ENCODE measurements at regions not wholly inside any gene's neighbourhood (a gene's known extent, or its start where the extent isn't known, plus 50 kb on each side); places are given as distances from the start of the nearest gene placed in this dataset.

DNA sequence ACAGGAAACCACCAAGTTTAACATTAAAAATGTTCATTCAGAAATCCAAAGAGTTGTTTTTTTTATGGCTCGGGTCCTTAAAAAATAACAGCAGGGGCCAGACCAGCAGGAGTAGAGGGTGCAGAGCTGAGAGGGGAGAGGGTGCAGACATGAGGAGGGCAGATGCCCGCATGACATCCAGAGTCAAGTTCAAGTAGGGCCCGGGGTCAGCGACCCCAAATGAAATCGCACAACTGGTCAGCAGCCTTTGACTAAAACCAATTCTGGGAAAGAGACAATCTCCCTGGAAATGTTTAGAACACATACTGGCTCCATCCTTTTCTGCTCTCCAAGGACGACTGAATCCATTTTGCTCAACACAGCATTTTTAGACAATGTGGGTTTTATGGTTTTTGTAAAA is 297.5 kb downstream of the FGFR2 start:
- Histone ChIP-seq H3K4me1 (no peaks in the 10 kb centered on the region), H3K36me3 (no peaks in the 10 kb centered on the region), H3K27ac (no peak overlapping the region), H3K9me3 (no peaks in the 10 kb centered on the region), H3K4me3 (no peak overlapping the region), H3K27me3 (replicated peaks in 1 of 7) (no peaks in the 10 kb centered on the region)
- TF ChIP-seq POLR2AphosphoS5 (IDR thresholded peaks at IDR 0.05): no peak
- TF ChIP-seq POLR2A (IDR thresholded peaks at IDR 0.05): no peak
- TF ChIP-seq, protein P1, sequence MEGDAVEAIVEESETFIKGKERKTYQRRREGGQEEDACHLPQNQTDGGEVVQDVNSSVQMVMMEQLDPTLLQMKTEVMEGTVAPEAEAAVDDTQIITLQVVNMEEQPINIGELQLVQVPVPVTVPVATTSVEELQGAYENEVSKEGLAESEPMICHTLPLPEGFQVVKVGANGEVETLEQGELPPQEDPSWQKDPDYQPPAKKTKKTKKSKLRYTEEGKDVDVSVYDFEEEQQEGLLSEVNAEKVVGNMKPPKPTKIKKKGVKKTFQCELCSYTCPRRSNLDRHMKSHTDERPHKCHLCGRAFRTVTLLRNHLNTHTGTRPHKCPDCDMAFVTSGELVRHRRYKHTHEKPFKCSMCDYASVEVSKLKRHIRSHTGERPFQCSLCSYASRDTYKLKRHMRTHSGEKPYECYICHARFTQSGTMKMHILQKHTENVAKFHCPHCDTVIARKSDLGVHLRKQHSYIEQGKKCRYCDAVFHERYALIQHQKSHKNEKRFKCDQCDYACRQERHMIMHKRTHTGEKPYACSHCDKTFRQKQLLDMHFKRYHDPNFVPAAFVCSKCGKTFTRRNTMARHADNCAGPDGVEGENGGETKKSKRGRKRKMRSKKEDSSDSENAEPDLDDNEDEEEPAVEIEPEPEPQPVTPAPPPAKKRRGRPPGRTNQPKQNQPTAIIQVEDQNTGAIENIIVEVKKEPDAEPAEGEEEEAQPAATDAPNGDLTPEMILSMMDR (IDR thresholded peaks at IDR 0.05 in 8 of 11, conservative IDR thresholded peaks at IDR 0.05 in 3 of 11): no peak
- WGBS, 5 donors: 80 to 91% (median 85%) methylated on average over 6 of the region's 6 CpGs
- no peak for DNase-seq
- intact Hi-C loops (cut with DNase I; ENCODE audit: low total_unique reads): no loop called here

DNA sequence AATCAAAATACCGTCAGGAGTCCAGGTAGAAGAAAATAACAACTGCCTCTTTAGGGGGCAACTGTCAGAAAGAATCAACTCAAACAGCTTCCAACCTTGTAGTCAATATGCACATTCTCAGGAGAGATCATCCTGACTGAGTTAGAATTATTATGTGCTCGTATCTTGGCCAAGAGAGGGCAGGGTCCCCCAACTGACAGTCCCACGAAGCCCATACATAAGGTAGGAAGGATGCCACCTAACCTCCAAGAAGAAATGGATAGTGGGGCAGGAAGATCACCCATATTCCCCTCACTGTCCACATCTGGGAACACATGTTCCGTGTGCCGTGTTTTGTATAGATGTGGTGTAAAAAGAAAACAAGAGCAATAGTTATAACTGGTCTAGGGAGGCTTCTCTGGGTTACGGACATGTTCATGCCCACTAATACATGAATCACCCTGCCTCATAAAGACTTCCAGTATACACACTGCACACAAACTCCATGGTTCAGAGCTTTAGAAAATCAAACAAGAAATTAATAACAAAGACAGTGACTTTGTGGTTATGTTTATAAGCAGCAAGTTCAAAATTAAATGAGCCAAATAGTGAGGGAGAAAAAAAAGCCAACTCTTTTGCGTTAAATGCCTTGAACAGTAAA is 295.6 kb downstream of the FGFR2 start:
- DNase-seq: no peak
- Histone ChIP-seq H3K27ac (no peak overlapping the region), H3K4me3 (no peak overlapping the region), H3K27me3 (replicated peaks in 1 of 7) (no peaks in the 10 kb centered on the region), H3K9me3 (peaks cover 0 to 3% (median 0%) of the 10 kb centered on the region in 8 donors), H3K36me3 (no peaks in the 10 kb centered on the region), H3K4me1 (no peaks in the 10 kb centered on the region)
- intact Hi-C loops (cut with DNase I; ENCODE audit: low total_unique reads): no loop called here
- TF ChIP-seq POLR2A (IDR thresholded peaks at IDR 0.05): no peak
- TF ChIP-seq POLR2AphosphoS5 (IDR thresholded peaks at IDR 0.05): no peak
- TF ChIP-seq, protein P1 (IDR thresholded peaks at IDR 0.05 in 8 of 11, conservative IDR thresholded peaks at IDR 0.05 in 3 of 11): no peak
- 77 to 91% (median 81%) methylated on average over 7 of the region's 7 CpGs for WGBS, 5 donors

DNA sequence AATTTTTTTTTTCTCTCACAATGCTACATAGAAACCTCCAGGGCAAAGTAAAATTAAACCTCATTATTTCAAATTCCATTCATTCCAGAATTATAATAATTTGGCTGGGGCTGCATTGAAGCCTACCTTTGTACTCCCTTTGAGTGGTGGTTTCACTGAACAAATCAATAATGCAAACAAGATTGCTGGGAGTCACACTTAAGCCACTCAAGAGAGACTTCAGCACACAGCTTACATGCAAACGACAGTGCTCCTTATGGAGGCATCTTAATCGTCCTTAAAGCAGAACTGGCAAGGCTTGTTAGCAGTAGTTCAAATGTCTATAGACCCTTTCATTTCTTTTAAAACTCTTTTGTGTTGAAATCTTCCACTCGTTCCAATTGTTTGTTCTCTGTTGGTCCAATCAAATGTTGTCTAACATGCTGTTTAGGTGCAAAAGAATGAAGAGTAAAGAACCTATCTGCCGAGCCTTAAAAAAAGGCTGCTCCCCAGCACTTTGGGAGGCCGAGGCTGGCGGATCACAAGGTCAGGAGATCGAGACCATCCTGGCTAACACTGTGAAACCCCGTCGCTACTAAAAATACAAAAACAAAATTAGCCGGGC is 294.9 kb downstream of the FGFR2 start:
- 72 to 88% (median 80%) methylated on average over 10 of the region's 10 CpGs for WGBS, 5 donors
- Histone ChIP-seq H3K36me3 (no peaks in the 10 kb centered on the region), H3K27ac (no peak overlapping the region), H3K4me1 (no peaks in the 10 kb centered on the region), H3K9me3 (peaks cover 0 to 3% (median 0%) of the 10 kb centered on the region in 8 donors), H3K4me3 (no peak overlapping the region), H3K27me3 (replicated peaks in 1 of 7) (no peaks in the 10 kb centered on the region)
- intact Hi-C loops (cut with DNase I; ENCODE audit: low total_unique reads): no loop called here
- TF ChIP-seq, protein P1 (IDR thresholded peaks at IDR 0.05 in 8 of 11, conservative IDR thresholded peaks at IDR 0.05 in 3 of 11): no peak
- no peak for TF ChIP-seq POLR2AphosphoS5 (IDR thresholded peaks at IDR 0.05)
- no peak for TF ChIP-seq POLR2A (IDR thresholded peaks at IDR 0.05)
- DNase-seq: no peak

DNA sequence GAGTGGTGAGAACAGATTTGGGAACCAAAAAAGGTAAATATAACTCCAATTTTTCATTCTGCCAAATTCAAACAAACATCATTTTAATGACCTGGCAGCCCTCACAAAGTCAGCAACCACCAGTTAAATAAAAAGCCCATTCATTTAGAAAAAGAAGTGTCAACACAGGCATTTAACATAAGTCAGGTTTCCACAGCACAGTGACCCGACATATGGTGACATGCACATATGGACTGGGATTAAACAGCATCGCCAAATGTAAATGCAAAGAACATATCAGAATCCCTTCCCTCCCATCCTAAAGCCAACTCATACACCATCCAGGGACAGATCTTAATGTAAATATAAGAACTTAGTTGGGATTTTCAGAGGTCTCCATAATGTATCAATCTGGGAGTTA is 293.2 kb downstream of the FGFR2 start:
- intact Hi-C loops (cut with DNase I; ENCODE audit: low total_unique reads): no loop called here
- TF ChIP-seq, protein P1 (IDR thresholded peaks at IDR 0.05 in 8 of 11, conservative IDR thresholded peaks at IDR 0.05 in 3 of 11): no peak
- TF ChIP-seq POLR2A (IDR thresholded peaks at IDR 0.05): no peak
- no peak for TF ChIP-seq POLR2AphosphoS5 (IDR thresholded peaks at IDR 0.05)

More for the DNA sequence above, 293.2 kb downstream of the FGFR2 start:
- Histone ChIP-seq H3K27me3 (replicated peaks in 1 of 7) (no peaks in the 10 kb centered on the region), H3K4me1 (no peaks in the 10 kb centered on the region), H3K9me3 (peaks cover 0 to 3% (median 0%) of the 10 kb centered on the region in 8 donors), H3K27ac (no peak overlapping the region), H3K4me3 (no peak overlapping the region), H3K36me3 (no peaks in the 10 kb centered on the region)
- 83 to 93% (median 92%) methylated on average over 2 of the region's 2 CpGs for WGBS, 5 donors
- no peak for DNase-seq
